ENCODE measurements at regions not wholly inside any gene's neighbourhood (a gene's known extent, or its start where the extent isn't known, plus 50 kb on each side); places are given as distances from the start of the nearest gene placed in this dataset.

GRCh38 chr6:151172751-151173150 is 67.0 kb upstream of the AKAP12 start:
- Mint-ChIP-seq H3K4me1 (no peaks in the 10 kb centered on the region), H3K36me3 (peaks cover 0 to 3% (median 0%) of the 10 kb centered on the region in 5 donors), H3K4me3 (no peak overlapping the region), H3K9me3 (peaks cover 0 to 5% (median 0%) of the 10 kb centered on the region in 11 donors), H3K27me3 (peaks cover 4 to 33% (median 21%) of the 10 kb centered on the region in 5 donors), H3K27ac (no peak overlapping the region)
- Histone ChIP-seq H3K36me3 (ENCODE audit: control insufficient read depth in 2 of 3, insufficient read depth in 3 of 3, low read length in 3 of 3) (no peaks in the 10 kb centered on the region), H3K27me3 (ENCODE audit: control insufficient read depth in 2 of 2, insufficient read depth in 2 of 2, low read length in 2 of 2) (no peaks in the 10 kb centered on the region), H3K4me3 (ENCODE audit: low read length) (no peak overlapping the region), H3K27ac (ENCODE audit: low read depth, low read length) (no peak overlapping the region), H3K9me3 (ENCODE audit: control insufficient read depth in 2 of 3, low read length in 3 of 3) (no peaks in the 10 kb centered on the region), H3K4me1 (ENCODE audit: control insufficient read depth in 2 of 2, insufficient read depth in 2 of 2, low read length in 2 of 2) (no peaks in the 10 kb centered on the region)
- ATAC-seq (no peak), DNase-seq (no peak)
- intact Hi-C loops (cut with micrococcal nuclease) = no loop called here
- ChIA-PET POLR2A (no interaction called here), CTCF (no interaction called here)

- ChIA-PET CTCF (no interaction called here), POLR2A (no interaction called here)
- no peak for ATAC-seq
- no peaks in the 10 kb centered on the region for H3K4me1 ChIP-seq (ENCODE audit: control insufficient read depth in 2 of 2, insufficient read depth in 2 of 2, low read length in 2 of 2)
- H3K27ac ChIP-seq (ENCODE audit: low read depth, low read length) = no peak overlapping the region
- no peak for DNase-seq
- no peaks in the 10 kb centered on the region for H3K27me3 ChIP-seq (ENCODE audit: control insufficient read depth in 2 of 2, insufficient read depth in 2 of 2, low read length in 2 of 2)
- peaks cover 0 to 2% (median 0%) of the 10 kb centered on the region in 11 donors for H3K9me3 Mint-ChIP-seq
- no peak overlapping the region for H3K4me3 Mint-ChIP-seq
- no peak overlapping the region for H3K27ac Mint-ChIP-seq
- H3K4me3 ChIP-seq (ENCODE audit: low read length) = no peak overlapping the region
- no peaks in the 10 kb centered on the region for H3K36me3 ChIP-seq (ENCODE audit: control insufficient read depth in 2 of 3, insufficient read depth in 3 of 3, low read length in 3 of 3)
- H3K27me3 Mint-ChIP-seq = peaks cover 7 to 45% (median 38%) of the 10 kb centered on the region in 5 donors
- no peaks in the 10 kb centered on the region for H3K9me3 ChIP-seq (ENCODE audit: control insufficient read depth in 2 of 3, low read length in 3 of 3)
- peaks cover 0 to 3% (median 0%) of the 10 kb centered on the region in 5 donors for H3K36me3 Mint-ChIP-seq
- H3K4me1 Mint-ChIP-seq = no peaks in the 10 kb centered on the region
- intact Hi-C loops (cut with micrococcal nuclease) = no loop called here
These were observed 63.9 kb upstream of the AKAP12 start for GRCh38 chr6:151175662-151176445.

GRCh38 chr6:151176911-151177770 is 62.6 kb upstream of the AKAP12 start:
- Mint-ChIP-seq H3K27me3 (peaks cover 9 to 46% (median 38%) of the 10 kb centered on the region in 5 donors), H3K9me3 (peaks cover 0 to 4% (median 0%) of the 10 kb centered on the region in 11 donors), H3K4me1 (no peaks in the 10 kb centered on the region), H3K4me3 (no peak overlapping the region), H3K36me3 (peaks cover 0 to 3% (median 0%) of the 10 kb centered on the region in 5 donors), H3K27ac (no peak overlapping the region)
- no peak overlapping the region for H3K27ac ChIP-seq (ENCODE audit: low read depth, low read length)
- H3K36me3 ChIP-seq (ENCODE audit: control insufficient read depth in 2 of 3, insufficient read depth in 3 of 3, low read length in 3 of 3) = no peaks in the 10 kb centered on the region
- CTCF ChIA-PET = no interaction called here
- ATAC-seq = no peak
- H3K27me3 ChIP-seq (ENCODE audit: control insufficient read depth in 2 of 2, insufficient read depth in 2 of 2, low read length in 2 of 2) = no peaks in the 10 kb centered on the region
- H3K4me1 ChIP-seq (ENCODE audit: control insufficient read depth in 2 of 2, insufficient read depth in 2 of 2, low read length in 2 of 2) = no peaks in the 10 kb centered on the region
- POLR2A ChIA-PET = no interaction called here
- no peak for DNase-seq
- intact Hi-C loops (cut with micrococcal nuclease) = no loop called here
- H3K9me3 ChIP-seq (ENCODE audit: control insufficient read depth in 2 of 3, low read length in 3 of 3) = no peaks in the 10 kb centered on the region
- no peak overlapping the region for H3K4me3 ChIP-seq (ENCODE audit: low read length)

- ChIA-PET POLR2A (no interaction called here), CTCF (no interaction called here)
- Mint-ChIP-seq H3K4me1 (no peaks in the 10 kb centered on the region), H3K4me3 (no peak overlapping the region), H3K36me3 (peaks cover 0 to 3% (median 0%) of the 10 kb centered on the region in 5 donors), H3K27me3 (peaks cover 8 to 43% (median 35%) of the 10 kb centered on the region in 5 donors), H3K9me3 (peaks cover 0 to 8% (median 0%) of the 10 kb centered on the region in 11 donors), H3K27ac (no peak overlapping the region)
- Histone ChIP-seq H3K4me1 (ENCODE audit: control insufficient read depth in 2 of 2, insufficient read depth in 2 of 2, low read length in 2 of 2) (no peaks in the 10 kb centered on the region), H3K4me3 (ENCODE audit: low read length) (no peak overlapping the region), H3K27me3 (ENCODE audit: control insufficient read depth in 2 of 2, insufficient read depth in 2 of 2, low read length in 2 of 2) (no peaks in the 10 kb centered on the region), H3K9me3 (ENCODE audit: control insufficient read depth in 2 of 3, low read length in 3 of 3) (no peaks in the 10 kb centered on the region), H3K27ac (ENCODE audit: low read depth, low read length) (no peak overlapping the region), H3K36me3 (ENCODE audit: control insufficient read depth in 2 of 3, insufficient read depth in 3 of 3, low read length in 3 of 3) (no peaks in the 10 kb centered on the region)
- no peak for DNase-seq
- intact Hi-C loops (cut with micrococcal nuclease) = no loop called here
- ATAC-seq = no peak
These were observed 61.4 kb upstream of the AKAP12 start for GRCh38 chr6:151178373-151178772.

- no peak overlapping the region for H3K27ac Mint-ChIP-seq
- peaks cover 0 to 3% (median 0%) of the 10 kb centered on the region in 5 donors for H3K36me3 Mint-ChIP-seq
- H3K9me3 Mint-ChIP-seq = peaks cover 0 to 13% (median 1%) of the 10 kb centered on the region in 11 donors
- Histone ChIP-seq H3K4me3 (ENCODE audit: low read length) (no peak overlapping the region), H3K4me1 (ENCODE audit: control insufficient read depth in 2 of 2, insufficient read depth in 2 of 2, low read length in 2 of 2) (no peaks in the 10 kb centered on the region), H3K27ac (ENCODE audit: low read depth, low read length) (no peak overlapping the region), H3K9me3 (ENCODE audit: control insufficient read depth in 2 of 3, low read length in 3 of 3) (no peaks in the 10 kb centered on the region), H3K36me3 (ENCODE audit: control insufficient read depth in 2 of 3, insufficient read depth in 3 of 3, low read length in 3 of 3) (no peaks in the 10 kb centered on the region), H3K27me3 (ENCODE audit: control insufficient read depth in 2 of 2, insufficient read depth in 2 of 2, low read length in 2 of 2) (no peaks in the 10 kb centered on the region)
- H3K4me3 Mint-ChIP-seq = no peak overlapping the region
- ATAC-seq (no peak), DNase-seq (no peak)
- ChIA-PET POLR2A (no interaction called here), CTCF (interaction anchor here (0.7 to 1.4 kb wide), 2 partner anchors 31 to 1666 kb away, joined by 3 read pairs; no protein-coding TSS in a partner anchor)
- intact Hi-C loops (cut with micrococcal nuclease) = no loop called here
- peaks cover 5 to 43% (median 35%) of the 10 kb centered on the region in 5 donors for H3K27me3 Mint-ChIP-seq
- H3K4me1 Mint-ChIP-seq = no peaks in the 10 kb centered on the region
These were observed 60.4 kb upstream of the AKAP12 start for GRCh38 chr6:151179321-151179720.

GRCh38 chr6:151180330-151181048 is 59.3 kb upstream of the AKAP12 start:
- intact Hi-C loops (cut with micrococcal nuclease) = no loop called here
- Mint-ChIP-seq H3K27me3 (peaks cover 2 to 34% (median 30%) of the 10 kb centered on the region in 5 donors), H3K4me1 (no peaks in the 10 kb centered on the region), H3K4me3 (no peak overlapping the region), H3K27ac (no peak overlapping the region), H3K36me3 (no peaks in the 10 kb centered on the region), H3K9me3 (peaks cover 0 to 13% (median 2%) of the 10 kb centered on the region in 11 donors)
- DNase-seq (no peak), ATAC-seq (no peak)
- Histone ChIP-seq H3K27me3 (ENCODE audit: control insufficient read depth in 2 of 2, insufficient read depth in 2 of 2, low read length in 2 of 2) (no peaks in the 10 kb centered on the region), H3K36me3 (ENCODE audit: control insufficient read depth in 2 of 3, insufficient read depth in 3 of 3, low read length in 3 of 3) (no peaks in the 10 kb centered on the region), H3K4me3 (ENCODE audit: low read length) (no peak overlapping the region), H3K9me3 (ENCODE audit: control insufficient read depth in 2 of 3, low read length in 3 of 3) (no peaks in the 10 kb centered on the region), H3K27ac (ENCODE audit: low read depth, low read length) (no peak overlapping the region), H3K4me1 (ENCODE audit: control insufficient read depth in 2 of 2, insufficient read depth in 2 of 2, low read length in 2 of 2) (no peaks in the 10 kb centered on the region)
- CTCF ChIA-PET = interaction anchor here (1.4 kb wide), 1 partner anchor 30 kb away, joined by 3 read pairs; no protein-coding TSS in a partner anchor
- POLR2A ChIA-PET = no interaction called here
